H1 (cell line): ENCODE measurements at regions not wholly inside any gene's neighbourhood (a gene's known extent, or its start where the extent isn't known, plus 50 kb on each side); places are given as distances from the start of the nearest gene placed in this dataset.

Experiments
- CTCF ChIA-PET: fragments of 300-600 bp; sonication (Branson Sonifier 250); formaldehyde crosslinking; loops from one replicate; lab custom pipeline; 2021; ENCODE audit not compliant: partially characterized antibody; lab: Charles Lee
- POLR2A ChIA-PET: fragments of 300-600 bp; sonication (Branson Sonifier 250); formaldehyde crosslinking; loops from one replicate; lab custom pipeline; 2021; ENCODE audit warnings: inconsistent platforms; ENCODE audit not compliant: partially characterized antibody; lab: Charles Lee
- DNase-seq, 2 experiments: peaks; one replicate each; pipeline versions ENCODE4 v3.0.0 to v3.0.0-alpha.2; 2010 to 2022; ENCODE audit warnings: low spot score in 2 of 2, low read depth in 1 of 2, mixed read lengths in 1 of 2
- FAIRE-seq: peaks from 2 replicates; lab custom pipeline; 2011; peaks lifted over from hg19 to GRCh38; lab: Jason Lieb, UNC
- H2AFZ ChIP-seq: 2 replicates; pipeline ENCODE4 v1.8.1; 2012; ENCODE audit warnings: low read length, inconsistent platforms
- H2AK5ac ChIP-seq: 2 replicates; pipeline ENCODE4 v1.6.1; 2013; ENCODE audit warnings: low read depth, low read length
- H2BK120ac ChIP-seq: replicated peaks from 2 replicates; pipeline ENCODE3; 2013; ENCODE audit warnings: low read depth, low read length, inconsistent platforms
- H2BK12ac ChIP-seq: 2 replicates; pipeline ENCODE4 v1.6.1; 2013; ENCODE audit warnings: low read depth, low read length
- H2BK15ac ChIP-seq: 2 replicates; pipeline ENCODE4 v1.6.1; 2013; ENCODE audit warnings: low read length
- H2BK20ac ChIP-seq: 2 replicates; pipeline ENCODE4 v1.6.1; 2013; ENCODE audit warnings: low read length
- H2BK5ac ChIP-seq: 2 replicates; pipeline ENCODE4 v1.6.1; 2013; ENCODE audit warnings: low read depth, low read length
- H3K14ac ChIP-seq: 2 replicates; pipeline ENCODE4 v1.6.1; 2013; ENCODE audit warnings: inconsistent platforms; ENCODE audit not compliant: insufficient read length
- H3K18ac ChIP-seq: 2 replicates; pipeline ENCODE4 v1.6.1; 2013; ENCODE audit warnings: low read length; ENCODE audit errors: extremely low read depth
- H3K23ac ChIP-seq: 2 replicates; pipeline ENCODE4 v1.6.1; 2013; ENCODE audit warnings: inconsistent platforms; ENCODE audit not compliant: insufficient read length
- H3K23me2 ChIP-seq: 2 replicates; pipeline ENCODE4 v1.6.1; 2013; ENCODE audit warnings: low read depth, low read length
- H3K27ac ChIP-seq: 2 replicates; pipeline ENCODE4 v1.6.1; 2011; ENCODE audit warnings: low read depth, low read length, inconsistent platforms
- H3K27me3 ChIP-seq, 4 experiments: replicated peaks in 1 of 4; 1 replicate in 1 of 4; 2 replicates in 3 of 4; pipeline versions ENCODE4 v1.6.1 to v1.8.1; 2011 to 2013; ENCODE audit warnings: low read length in 3 of 4, mild to moderate bottlenecking in 3 of 4, inconsistent platforms in 2 of 4, mixed read lengths in 2 of 4, moderate library complexity in 1 of 4; ENCODE audit not compliant: control insufficient read depth in 3 of 4, insufficient read depth in 3 of 4; ENCODE audit errors: extremely low read depth in 1 of 4
- H3K36me3 ChIP-seq, 4 experiments: 2 replicates each; pipeline versions ENCODE4 v1.6.1 to v1.8.1; 2011 to 2013; ENCODE audit warnings: mild to moderate bottlenecking in 4 of 4, low read length in 3 of 4, moderate library complexity in 2 of 4, control low read depth in 1 of 4, inconsistent platforms in 1 of 4; ENCODE audit not compliant: insufficient read depth in 4 of 4, control insufficient read depth in 2 of 4
- H3K4ac ChIP-seq: replicated peaks from 2 replicates; pipeline ENCODE3; 2013; ENCODE audit warnings: low read length, low read depth, mixed read lengths, inconsistent platforms; ENCODE audit not compliant: insufficient read length
- H3K4me1 ChIP-seq, 4 experiments: replicated peaks in 1 of 4; 1 replicate in 1 of 4; 2 replicates in 3 of 4; pipeline versions ENCODE4 v1.6.1 to v1.8.1; 2011 to 2013; ENCODE audit warnings: low read length in 3 of 4, inconsistent platforms in 2 of 4, mixed read lengths in 1 of 4; ENCODE audit not compliant: insufficient read depth in 4 of 4, control insufficient read depth in 3 of 4
- H3K4me2 ChIP-seq, 2 experiments: 2 replicates each; pipeline versions ENCODE4 v1.6.1 to v1.8.1; 2011 to 2013; ENCODE audit warnings: low read depth in 2 of 2, low read length in 2 of 2, control low read depth in 1 of 2, inconsistent platforms in 1 of 2, mild to moderate bottlenecking in 1 of 2; ENCODE audit not compliant: insufficient read depth in 1 of 2
- H3K4me3 ChIP-seq, 4 experiments: fragments of 200-600, 300-600 bp in 1 of 4; sonication (generic), shearing (Covaris generic), sonication (Bioruptor Twin) in 1 of 4; 2 replicates each; pipeline versions ENCODE4 v1.5.1 to v1.8.1; 2011 to 2016; ENCODE audit warnings: low read length in 4 of 4, low read depth in 3 of 4, control low read depth in 2 of 4, inconsistent platforms in 2 of 4, mild to moderate bottlenecking in 2 of 4, mixed read lengths in 1 of 4, moderate library complexity in 1 of 4; ENCODE audit not compliant: insufficient read depth in 2 of 4; ENCODE audit errors: extremely low read depth in 1 of 4
- H3K56ac ChIP-seq: replicated peaks from 2 replicates; pipeline ENCODE3; 2013; ENCODE audit warnings: low read depth, mild to moderate bottlenecking, mixed read lengths, low read length, inconsistent platforms; ENCODE audit not compliant: insufficient read length
- H3K79me1 ChIP-seq: 2 replicates; pipeline ENCODE4 v1.6.1; 2013; ENCODE audit warnings: low read depth, low read length, control low read depth
- H3K79me2 ChIP-seq, 2 experiments: 2 replicates each; pipeline versions ENCODE4 v1.6.1 to v1.8.1; 2012 to 2013; ENCODE audit warnings: low read length in 2 of 2, mild to moderate bottlenecking in 2 of 2, inconsistent platforms in 1 of 2; ENCODE audit not compliant: insufficient read depth in 2 of 2, control insufficient read depth in 1 of 2
- H3K9ac ChIP-seq, 4 experiments: replicated peaks in 1 of 4; 1 replicate in 1 of 4; 2 replicates in 3 of 4; pipeline versions ENCODE4 v1.6.1 to v1.8.1; 2011 to 2013; ENCODE audit warnings: low read depth in 3 of 4, low read length in 3 of 4, control low read depth in 2 of 4, mild to moderate bottlenecking in 2 of 4, moderate library complexity in 2 of 4, inconsistent platforms in 1 of 4; ENCODE audit errors: extremely low read depth in 1 of 4
- H3K9me3 ChIP-seq, 2 experiments: 2 replicates each; pipeline versions ENCODE4 v1.6.1 to v1.8.1; 2012 to 2013; ENCODE audit warnings: mild to moderate bottlenecking in 2 of 2, moderate library complexity in 2 of 2, control low read depth in 1 of 2, inconsistent platforms in 1 of 2, low read depth in 1 of 2, low read length in 1 of 2, mixed read lengths in 1 of 2; ENCODE audit not compliant: insufficient read depth in 2 of 2
- H4K20me1 ChIP-seq, 2 experiments: replicated peaks in 1 of 2; 2 replicates each; pipeline versions ENCODE3 to v1.8.1; 2011 to 2013; ENCODE audit warnings: inconsistent platforms in 2 of 2, low read length in 2 of 2, mild to moderate bottlenecking in 1 of 2; ENCODE audit not compliant: insufficient read depth in 2 of 2, control insufficient read depth in 1 of 2
- H4K5ac ChIP-seq: 2 replicates; pipeline ENCODE4 v1.6.1; 2013; ENCODE audit warnings: low read length, low read depth, mixed read lengths, inconsistent platforms; ENCODE audit not compliant: insufficient read length
- H4K8ac ChIP-seq: 2 replicates; pipeline ENCODE4 v1.8.0; 2013; ENCODE audit warnings: mild to moderate bottlenecking, moderate library complexity, low read length, inconsistent platforms; ENCODE audit not compliant: insufficient read depth; ENCODE audit errors: extremely low read depth
- H4K91ac ChIP-seq: replicated peaks from 2 replicates; pipeline ENCODE3; 2013; ENCODE audit warnings: low read length, mixed read lengths, inconsistent platforms; ENCODE audit not compliant: insufficient read length
- RBBP5 ChIP-seq: IDR thresholded peaks from 2 replicates; pipeline ENCODE4 v1.7.1; 2012; ENCODE audit warnings: low read depth, mild to moderate bottlenecking, inconsistent platforms, low read length, moderate library complexity, borderline replicate concordance
- WGBS, 2 experiments: shearing (Covaris generic) in 1 of 2; methylation state at CpG; one replicate each; pipeline versions ENCODE4 v1.1.6 to v1.1.7; 2013 to 2015; ENCODE audit warnings: low lambda C conversion rate in 2 of 2, mixed read lengths in 2 of 2, inconsistent platforms in 1 of 2, low coverage in 1 of 2, missing lambda C conversion rate in 1 of 2; ENCODE audit not compliant: insufficient replicate concordance in 2 of 2, insufficient coverage in 1 of 2, insufficient read length in 1 of 2; ENCODE audit errors: extremely low coverage in 1 of 2, missing lambda C conversion rate in 1 of 2; 5-methylcytosine and 5-hydroxymethylcytosine counted together
- TF ChIP-seq, protein P1 (sequence below): IDR thresholded peaks from 2 replicates; pipeline ENCODE4 v1.6.1; 2011; ENCODE audit warnings: low read length, improper control_type of control experiment

DNA sequence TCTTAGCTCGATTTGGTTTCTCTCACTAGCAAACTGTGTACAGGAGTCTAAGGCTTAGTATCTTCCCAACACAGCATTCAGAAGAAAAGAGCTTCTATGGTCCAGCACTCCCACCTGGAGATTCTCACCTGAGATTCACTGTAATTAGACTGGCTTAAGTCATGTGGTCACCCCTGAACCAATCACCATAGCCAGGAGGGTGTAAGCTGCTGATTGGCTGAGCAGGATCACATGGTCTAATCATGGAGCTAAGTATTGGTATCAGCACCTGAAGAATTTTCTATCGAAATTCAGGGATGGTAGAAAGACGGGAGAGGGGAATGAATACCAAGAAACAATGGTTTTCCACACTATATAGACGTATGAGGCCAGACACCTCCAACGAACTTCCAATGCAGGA, 359.8 kb upstream of the ERCC4 start:
- ChIA-PET POLR2A (no interaction called here), CTCF (interaction anchor here (0.6 to 1.8 kb wide), 2 partner anchors 8 to 207 kb away, joined by 3 to 8 read pairs; no protein-coding TSS in a partner anchor)
- no peak for TF ChIP-seq RBBP5
- TF ChIP-seq, protein P1, sequence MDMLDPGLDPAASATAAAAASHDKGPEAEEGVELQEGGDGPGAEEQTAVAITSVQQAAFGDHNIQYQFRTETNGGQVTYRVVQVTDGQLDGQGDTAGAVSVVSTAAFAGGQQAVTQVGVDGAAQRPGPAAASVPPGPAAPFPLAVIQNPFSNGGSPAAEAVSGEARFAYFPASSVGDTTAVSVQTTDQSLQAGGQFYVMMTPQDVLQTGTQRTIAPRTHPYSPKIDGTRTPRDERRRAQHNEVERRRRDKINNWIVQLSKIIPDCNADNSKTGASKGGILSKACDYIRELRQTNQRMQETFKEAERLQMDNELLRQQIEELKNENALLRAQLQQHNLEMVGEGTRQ: peak; percentile 13; the same call in 1 of the 2 replicates
- H2AK5ac ChIP-seq: no peak overlapping the region
- FAIRE-seq (no peak), DNase-seq (no peak)
- H3K4me3 ChIP-seq: no peak overlapping the region
- no peak overlapping the region for H2BK20ac ChIP-seq
- H2BK5ac ChIP-seq: no peak overlapping the region
- H3K79me2 ChIP-seq: no peaks in the 10 kb centered on the region
- no peaks in the 10 kb centered on the region for H3K27me3 ChIP-seq
- H4K20me1 ChIP-seq: no peaks in the 10 kb centered on the region
- H3K27ac ChIP-seq: no peak overlapping the region
- no peak overlapping the region for H2AFZ ChIP-seq
- H2BK12ac ChIP-seq: no peak overlapping the region
- H3K18ac ChIP-seq: no peak overlapping the region
- no peaks in the 10 kb centered on the region for H3K79me1 ChIP-seq
- no peak overlapping the region for H2BK120ac ChIP-seq
- H4K91ac ChIP-seq: no peak overlapping the region
- H3K4me1 ChIP-seq: peaks cover 0 to 7% (median 4%) of the 10 kb centered on the region in 4 experiments; a peak in 5 of 7 replicates
- no peak overlapping the region for H3K9ac ChIP-seq
- no peak overlapping the region for H2BK15ac ChIP-seq
- H3K4me2 ChIP-seq: no peak overlapping the region
- no peak overlapping the region for H3K56ac ChIP-seq
- H4K5ac ChIP-seq: no peak overlapping the region
- no peak overlapping the region for H3K23ac ChIP-seq
- no peaks in the 10 kb centered on the region for H3K23me2 ChIP-seq
- H3K14ac ChIP-seq: no peak overlapping the region
- H3K9me3 ChIP-seq: no peaks in the 10 kb centered on the region
- 92% methylated on average over 5 of the region's 5 CpGs; no CpG with 5 or more reads in 1 of the 2 experiments for WGBS, 2 experiments
- no peak overlapping the region for H4K8ac ChIP-seq
- H3K4ac ChIP-seq: no peak overlapping the region
- H3K36me3 ChIP-seq: no peaks in the 10 kb centered on the region
